Cerebellar nuclear complex (tissue), 1 donor: ENCODE measurements at regions not wholly inside any gene's neighbourhood (a gene's known extent, or its start where the extent isn't known, plus 50 kb on each side); places are given as distances from the start of the nearest gene placed in this dataset.
"Not testable (repeated sequence)": the region's sequence is repeated elsewhere in the genome, so short reads cannot be mapped to it uniquely, and the experiment has no call there.

Experiments
- DNase-seq, 2 experiments: peaks; one replicate each; lab custom pipeline; 2025; lab: John Stamatoyannopoulos, UW

- DNase-seq = no peak
Measured at GRCh38 chr11:13174090-13174489, 103.5 kb upstream of the BMAL1 start.

DNA sequence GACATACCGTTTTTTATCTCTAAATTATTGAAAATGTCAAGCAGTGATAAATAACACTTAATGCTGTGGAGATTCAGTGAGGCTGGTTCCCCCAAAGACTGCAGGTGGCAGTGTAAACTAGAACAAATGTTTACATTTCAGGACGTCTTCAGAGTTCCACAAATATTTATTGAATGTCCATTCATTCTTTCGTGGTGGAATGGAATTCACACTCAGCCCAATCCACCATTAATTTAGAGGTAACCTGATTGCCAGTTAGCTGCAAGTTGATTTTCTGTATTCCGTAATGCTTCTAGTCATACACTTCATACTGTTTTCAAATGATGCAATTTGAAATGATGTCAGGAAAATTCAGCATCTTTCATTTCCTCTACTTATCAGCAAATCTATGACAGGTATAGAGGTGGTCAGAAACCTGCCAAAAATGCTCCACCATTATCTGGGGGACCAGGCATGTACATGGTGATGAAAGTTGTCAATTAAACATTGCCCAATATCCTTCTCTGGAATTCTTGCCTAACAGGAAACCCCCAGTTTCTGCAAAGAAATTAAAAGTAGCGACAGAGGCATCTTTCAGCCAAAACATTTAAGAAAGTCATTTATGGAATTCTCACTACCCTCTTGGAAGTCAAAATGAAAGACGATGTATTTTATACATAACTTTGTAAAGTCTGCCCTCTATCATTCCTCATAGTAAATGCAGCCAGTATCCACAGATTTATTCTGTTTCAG lies 94.3 kb upstream of the BMAL1 start:
- no peak for DNase-seq

GRCh38 chr11:13183826-13184196 lies 93.8 kb upstream of the BMAL1 start:
- no peak for DNase-seq

- DNase-seq = no peak
Measured at GRCh38 chr11:13184295-13184794, 93.2 kb upstream of the BMAL1 start.

DNA sequence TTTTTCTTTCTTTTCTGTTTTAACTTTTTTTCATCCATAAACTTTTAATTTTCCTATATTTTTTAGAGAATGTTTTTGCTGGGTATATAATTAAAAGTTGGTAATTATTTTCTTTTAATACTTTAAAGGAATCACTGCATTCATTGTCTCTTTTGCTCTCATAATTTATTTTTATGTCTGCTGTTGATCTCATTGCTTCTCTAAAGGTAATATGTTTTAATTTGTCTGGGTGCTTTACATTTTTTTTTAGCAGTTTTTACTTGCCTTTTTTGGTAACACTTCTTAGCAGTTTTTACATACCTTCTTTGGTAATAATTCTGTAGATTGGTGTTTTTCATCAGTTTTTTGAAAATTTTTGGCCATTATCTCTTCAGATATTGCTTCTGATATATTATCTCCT lies 89.4 kb upstream of the BMAL1 start:
- DNase-seq = no peak

- no peak for DNase-seq
Measured at GRCh38 chr11:13189561-13190426, 87.8 kb upstream of the BMAL1 start.

GRCh38 chr11:13193613-13194012 lies 84.0 kb upstream of the BMAL1 start:
- DNase-seq = no peak

GRCh38 chr11:13197374-13197773 lies 80.2 kb upstream of the BMAL1 start:
- not testable (repeated sequence) for DNase-seq

- DNase-seq = no peak
Measured at GRCh38 chr11:13205486-13205885, 72.1 kb upstream of the BMAL1 start.

GRCh38 chr11:13206086-13206640 lies 71.4 kb upstream of the BMAL1 start:
- no peak for DNase-seq

DNA sequence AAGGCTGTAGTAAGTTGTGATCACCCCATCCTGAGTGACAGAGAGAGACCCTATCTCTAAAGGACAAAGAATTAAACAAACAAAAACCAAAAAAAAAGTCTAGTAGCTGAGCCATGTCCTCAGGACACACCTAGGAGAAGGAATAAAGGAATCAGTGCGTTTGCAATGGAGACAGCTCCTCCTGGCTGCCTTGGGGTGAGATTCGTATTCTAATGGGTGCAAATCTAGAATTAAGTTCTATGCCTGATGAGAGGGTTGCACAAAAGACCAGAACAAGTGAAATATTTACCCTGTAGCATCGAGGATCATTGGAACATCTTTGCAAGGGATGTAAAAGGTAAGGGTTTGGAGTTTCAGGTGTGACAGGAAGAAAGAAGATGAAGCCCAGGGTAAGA lies 70.3 kb upstream of the BMAL1 start:
- DNase-seq = no peak

DNA sequence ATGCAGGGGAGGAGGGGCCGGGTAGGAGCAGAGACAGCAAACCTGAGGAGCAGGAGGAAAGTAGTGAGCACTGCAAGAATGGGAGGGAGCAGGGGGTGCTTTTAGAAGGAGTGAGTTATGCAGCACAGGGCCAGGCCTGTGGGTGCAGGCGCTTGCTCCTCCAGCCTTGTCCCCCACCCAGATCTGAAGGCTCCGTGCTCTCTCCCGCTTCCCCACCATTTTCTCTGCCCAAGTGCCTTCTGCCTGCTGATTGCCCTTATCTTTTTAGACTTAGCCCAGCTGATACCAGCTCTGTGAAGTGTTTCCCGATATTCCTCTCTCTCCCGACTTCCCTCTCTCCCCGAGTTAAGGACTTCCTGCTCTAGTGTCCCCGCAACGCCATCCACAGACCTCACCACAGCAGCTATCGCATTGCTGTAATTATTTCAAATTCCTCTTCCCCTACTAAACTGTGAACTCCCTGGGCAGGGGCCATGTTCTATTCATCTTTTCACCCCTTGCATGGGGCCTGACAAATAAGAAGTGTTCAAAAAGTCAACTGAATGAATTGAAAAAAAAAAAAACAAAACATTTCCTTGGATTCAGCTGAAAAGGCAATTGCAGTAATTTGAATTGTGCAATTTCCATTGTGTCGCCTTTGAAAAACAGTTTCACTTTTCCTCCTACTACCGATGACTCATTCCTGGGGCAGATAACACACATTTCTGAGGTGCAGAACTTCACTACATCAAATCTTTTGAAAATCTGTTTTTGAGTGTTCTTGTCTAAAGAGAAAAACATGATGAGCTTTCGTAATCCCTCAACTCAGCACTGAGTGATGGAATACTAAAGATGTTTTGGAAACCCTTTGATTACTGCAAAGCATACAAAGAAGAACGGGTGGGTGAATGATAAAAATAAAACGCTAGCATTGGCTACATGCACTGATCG lies 69.7 kb upstream of the BMAL1 start:
- no peak for DNase-seq

DNA sequence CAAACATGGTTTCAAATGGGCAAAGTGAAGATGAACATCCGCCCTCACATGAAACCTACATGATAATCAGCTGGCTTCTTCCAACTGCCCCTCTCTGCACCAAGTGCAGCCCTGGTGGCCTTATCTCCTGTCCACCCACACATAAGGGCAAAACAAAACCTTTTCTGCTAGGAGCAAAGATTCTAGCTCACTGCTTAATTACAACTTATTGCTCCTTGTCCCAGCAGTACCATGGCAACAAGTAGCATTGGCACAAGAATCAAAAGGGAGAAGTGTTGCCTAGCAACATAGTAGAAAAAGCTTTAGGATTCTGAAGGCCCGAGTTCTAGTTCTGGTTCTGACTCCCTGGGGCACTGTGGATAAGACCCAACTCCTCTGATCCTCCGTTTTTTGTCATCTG lies 68.7 kb upstream of the BMAL1 start:
- DNase-seq = no peak

DNA sequence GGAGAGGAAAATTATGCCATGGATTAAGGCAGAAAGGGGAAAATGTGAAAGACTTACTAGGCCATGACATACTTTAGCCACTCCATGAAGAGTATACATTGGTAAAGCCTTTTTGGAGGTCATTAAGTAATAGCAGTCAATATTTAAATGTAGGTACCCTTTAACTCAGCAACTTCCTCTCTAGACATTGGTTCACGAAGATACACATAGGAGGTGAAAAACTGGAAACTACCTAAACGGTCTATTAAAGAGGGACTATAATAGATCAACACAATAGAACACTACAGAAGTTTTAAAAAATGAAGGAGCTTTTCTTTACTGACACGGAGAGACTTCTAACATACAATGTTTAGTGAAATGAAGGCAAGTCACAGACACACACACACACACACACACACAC lies 68.2 kb upstream of the BMAL1 start:
- no peak for DNase-seq

DNA sequence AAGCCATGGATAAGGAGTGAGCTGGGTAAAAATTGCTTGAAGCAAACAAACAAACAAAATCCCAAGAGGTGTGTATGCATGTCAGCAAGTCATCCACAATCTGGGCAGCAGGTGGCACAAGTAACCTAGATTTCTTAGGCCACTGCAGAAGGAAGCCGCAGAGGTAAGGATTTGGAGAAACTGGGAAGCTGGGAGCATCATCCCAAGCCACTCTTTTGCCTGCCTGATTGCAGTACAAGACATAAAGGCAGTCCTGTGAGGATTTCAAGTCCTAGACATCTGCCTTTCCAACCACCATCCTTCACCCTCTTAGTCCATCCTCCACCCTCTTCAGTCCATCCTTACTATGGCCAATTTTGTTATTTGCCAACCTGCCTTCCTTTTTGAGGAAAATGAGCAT lies 67.2 kb upstream of the BMAL1 start:
- DNase-seq = peak in 1 of 2 experiments; percentile 33

DNA sequence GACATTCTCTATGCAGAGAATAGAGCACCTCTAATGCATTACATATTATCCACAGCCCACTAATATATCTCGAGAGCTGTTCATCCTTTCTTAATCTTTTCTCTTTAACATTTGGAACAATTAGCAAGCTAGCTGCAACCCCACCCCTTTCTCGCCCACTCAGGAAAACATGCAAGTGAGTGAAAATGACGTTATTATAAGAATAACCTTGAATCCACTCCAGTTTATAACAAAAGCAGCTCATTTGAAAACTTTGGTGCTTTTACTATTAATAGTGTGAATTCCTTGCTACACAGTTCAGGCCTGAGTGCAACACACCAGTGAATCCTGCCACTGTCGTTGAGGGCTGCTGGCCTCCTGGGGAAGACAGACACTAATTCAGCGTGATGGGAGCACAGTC lies 63.3 kb upstream of the BMAL1 start:
- no peak for DNase-seq

GRCh38 chr11:13215149-13215548 lies 62.4 kb upstream of the BMAL1 start:
- no peak for DNase-seq

GRCh38 chr11:13216019-13216710 lies 61.4 kb upstream of the BMAL1 start:
- DNase-seq = no peak

DNA sequence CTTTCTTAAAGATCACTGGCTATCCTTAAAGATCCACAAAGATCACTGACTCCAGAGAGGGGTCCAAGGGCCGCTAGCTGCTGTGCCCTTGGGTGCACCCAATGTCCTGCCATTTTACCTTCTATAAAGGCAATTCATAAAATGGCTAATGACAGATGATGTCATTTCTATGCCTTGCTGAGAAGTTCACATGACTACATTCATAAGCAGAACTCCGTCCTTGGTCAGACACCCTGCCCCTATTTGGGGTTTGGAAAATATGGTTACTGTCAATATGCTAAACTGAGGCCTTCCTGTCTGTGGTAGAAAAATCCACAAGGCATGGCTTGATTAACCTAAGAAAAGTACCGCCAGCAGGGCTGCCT lies 60.9 kb upstream of the BMAL1 start:
- no peak for DNase-seq

GRCh38 chr11:13218685-13219084 lies 58.9 kb upstream of the BMAL1 start:
- DNase-seq = not testable (repeated sequence)

- DNase-seq = no peak
Measured at GRCh38 chr11:13220148-13220547, 57.4 kb upstream of the BMAL1 start.
